Stimulated activated CD8-positive, alpha-beta memory T cell treated with anti-CD3 and anti-CD28 coated beads, Interleukin-15, amount 100 ng/mL, for 24 hours (primary cell): ENCODE measurements at regions not wholly inside any gene's neighbourhood (a gene's known extent, or its start where the extent isn't known, plus 50 kb on each side); places are given as distances from the start of the nearest gene placed in this dataset.
A peak's percentile ranks its signal among the peaks of the same experiment; 100 is the strongest.
"Not testable (repeated sequence)": the region's sequence is repeated elsewhere in the genome, so short reads cannot be mapped to it uniquely, and the experiment has no call there.

Experiments used
- DNase-seq: peaks from one replicate; pipeline ENCODE4 v3.0.0-alpha.2; 2020; ENCODE audit warnings: low read depth

DNA sequence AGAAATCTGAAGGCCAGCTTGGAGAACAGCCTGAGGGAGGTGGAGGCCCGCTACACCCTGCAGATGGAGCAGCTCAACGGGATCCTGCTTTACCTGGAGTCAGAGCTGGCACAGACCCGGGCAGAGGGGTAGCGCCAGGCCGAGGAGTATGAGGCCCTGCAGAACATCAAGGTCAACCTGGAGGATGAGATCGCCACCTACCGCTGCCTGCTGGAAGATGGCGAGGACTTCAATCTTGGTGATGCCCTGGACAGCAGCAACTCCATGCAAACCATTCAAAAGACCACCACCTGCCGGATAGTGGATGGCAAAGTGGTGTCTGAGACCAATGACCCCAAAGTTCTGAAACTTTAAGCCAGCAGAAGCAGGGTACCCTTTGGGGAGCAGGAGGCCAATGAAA is 318.4 kb downstream of the ZFHX3 start:
- not testable (repeated sequence) for DNase-seq

DNA sequence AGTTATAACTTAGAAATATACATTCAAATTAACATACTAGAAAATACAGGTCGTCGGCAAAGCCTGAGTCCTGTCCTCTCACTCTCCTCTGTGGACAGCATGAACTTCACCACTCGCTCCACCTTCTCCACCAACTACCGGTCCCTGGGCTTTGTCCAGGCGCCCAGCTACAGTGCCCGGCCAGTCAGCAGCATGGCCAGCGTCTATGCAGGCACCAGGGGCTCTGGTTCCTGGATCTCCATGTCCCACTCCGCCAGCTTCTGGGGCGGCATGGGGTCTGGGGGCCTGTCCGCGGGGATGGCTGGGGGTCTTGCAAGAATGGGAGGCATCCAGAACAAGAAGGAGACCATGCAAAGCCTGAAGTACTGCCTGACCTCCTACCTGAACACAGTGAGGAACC is 319.4 kb downstream of the ZFHX3 start:
- DNase-seq: no peak

DNA sequence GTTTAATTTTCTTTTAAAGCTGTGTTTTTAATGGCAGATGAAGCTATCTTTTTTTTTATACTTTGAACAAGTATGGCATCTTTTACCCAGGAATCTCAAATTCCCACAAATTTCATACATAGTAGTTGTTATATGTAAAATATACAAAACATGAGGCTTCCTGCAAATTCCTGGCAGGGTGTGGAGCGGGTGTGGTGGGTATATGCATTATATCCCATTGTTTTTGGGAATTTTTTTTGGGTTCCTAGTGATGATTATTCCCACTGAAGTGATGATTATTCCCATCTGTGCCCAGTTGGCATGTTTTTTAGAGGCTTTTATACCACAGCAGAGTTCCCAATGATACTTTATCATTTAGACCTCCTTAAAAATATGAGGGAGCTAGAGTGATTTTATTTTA is 320.4 kb downstream of the ZFHX3 start:
- no peak for DNase-seq

DNA sequence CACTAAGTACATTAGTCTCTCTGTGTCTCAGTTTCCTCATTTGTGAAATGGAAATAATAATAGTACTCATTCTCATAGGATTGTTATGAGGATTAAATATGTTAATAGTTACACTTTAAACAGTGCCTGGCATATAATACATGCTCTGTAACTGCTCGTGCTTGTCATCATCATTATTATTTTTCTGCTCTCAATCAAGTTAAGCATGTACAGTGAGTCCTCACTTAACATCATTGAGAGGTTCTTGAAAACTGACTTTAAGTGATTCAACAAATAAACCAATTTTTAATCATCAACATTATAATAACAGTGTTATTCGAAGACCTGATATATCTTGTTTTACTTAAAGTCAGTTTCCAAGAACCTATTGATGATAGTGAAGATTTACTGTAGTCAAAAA is 322.3 kb downstream of the ZFHX3 start:
- no peak for DNase-seq

DNA sequence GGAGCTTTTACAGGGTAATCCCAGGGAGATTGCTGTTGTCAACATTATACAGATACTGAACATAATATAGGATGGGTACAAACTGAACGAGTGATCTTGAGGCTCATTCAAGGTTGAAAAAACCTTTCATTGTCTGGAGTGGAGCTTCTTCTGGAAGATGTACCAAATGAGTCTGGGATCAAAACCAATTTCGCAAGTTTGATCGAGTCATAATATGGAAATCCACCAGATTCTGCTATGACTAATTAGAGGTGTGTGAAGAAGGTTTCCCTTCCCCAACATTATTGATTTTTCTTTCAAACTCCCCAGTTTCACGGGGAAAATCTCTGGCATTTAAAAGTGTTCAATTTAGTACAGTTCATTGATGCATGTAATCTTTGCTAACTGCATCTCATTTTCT is 324.1 kb downstream of the ZFHX3 start:
- DNase-seq: no peak

DNA sequence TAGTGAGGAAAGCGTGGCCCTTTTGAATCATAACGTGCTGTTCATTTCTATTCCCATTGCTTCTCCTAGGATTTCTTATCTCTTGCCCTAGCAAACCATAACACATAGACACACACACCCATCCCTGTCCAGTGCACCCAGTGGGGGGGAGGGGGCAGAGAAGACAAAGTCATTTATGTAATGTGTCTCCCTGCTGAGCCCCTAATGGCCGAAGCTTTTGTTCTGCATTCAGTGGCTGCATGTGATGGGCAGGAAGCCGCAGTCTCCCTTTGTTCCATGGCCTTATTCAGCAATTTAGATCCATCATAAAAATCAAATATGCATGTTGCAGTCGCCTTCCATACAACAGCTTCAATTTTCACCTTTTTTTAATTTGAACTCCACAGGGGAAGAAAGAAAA is 325.4 kb downstream of the ZFHX3 start:
- DNase-seq: no peak

DNA sequence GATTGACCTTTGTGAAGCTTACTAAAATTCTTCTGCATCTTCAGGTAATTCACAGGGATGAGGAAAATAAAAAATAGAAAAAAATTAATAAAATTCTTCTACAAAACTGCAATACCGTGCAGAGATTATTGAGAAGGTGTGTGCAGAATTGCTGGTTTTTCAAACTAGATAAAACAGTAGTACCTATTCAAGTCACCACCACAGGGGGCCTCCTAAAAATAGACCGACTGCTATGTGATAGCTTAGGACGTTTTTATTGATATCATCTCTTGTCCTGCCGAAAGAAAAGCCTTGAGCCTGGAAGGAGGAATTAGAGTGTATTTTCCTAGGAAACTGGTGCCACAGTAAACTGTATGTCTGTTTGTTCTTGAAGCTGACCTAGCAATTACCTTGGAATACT is 325.9 kb downstream of the ZFHX3 start:
- no peak for DNase-seq

DNA sequence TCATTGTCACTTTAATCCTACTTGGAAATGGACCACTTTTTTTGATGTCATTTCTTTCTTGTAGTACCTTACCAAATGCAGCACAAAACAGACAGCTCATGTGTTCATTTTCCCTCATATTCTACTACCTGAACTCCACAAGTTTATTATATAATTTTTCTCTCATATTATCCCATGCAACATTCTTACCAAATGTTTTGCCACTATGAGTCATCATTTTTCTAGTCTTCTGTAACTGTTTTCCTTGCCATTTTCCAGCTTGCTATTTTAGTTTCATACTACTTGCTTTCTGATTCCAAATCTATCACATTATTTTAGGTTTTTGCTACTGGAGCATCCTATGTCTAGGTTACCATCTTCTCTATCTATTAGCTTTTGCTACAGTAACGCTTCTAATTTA is 332.7 kb downstream of the ZFHX3 start:
- no peak for DNase-seq

DNA sequence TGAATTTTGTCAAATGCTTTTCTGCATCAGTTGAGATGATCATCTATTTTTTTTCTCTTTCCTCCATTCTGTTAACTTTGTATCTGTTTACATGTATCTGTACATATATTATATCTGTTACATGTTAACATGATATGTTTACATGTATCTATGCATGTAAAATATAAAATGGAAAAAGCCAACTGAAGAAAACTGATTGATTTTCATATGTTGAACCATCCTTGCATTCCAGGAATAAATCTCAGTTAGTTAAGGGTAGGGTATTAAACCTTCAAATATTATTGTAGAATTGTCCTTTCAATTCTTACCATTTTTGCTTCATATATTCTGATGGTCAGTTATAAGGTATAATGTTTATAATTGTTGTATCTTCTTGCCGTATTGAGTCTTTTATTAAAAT is 336.1 kb downstream of the ZFHX3 start:
- no peak for DNase-seq

DNA sequence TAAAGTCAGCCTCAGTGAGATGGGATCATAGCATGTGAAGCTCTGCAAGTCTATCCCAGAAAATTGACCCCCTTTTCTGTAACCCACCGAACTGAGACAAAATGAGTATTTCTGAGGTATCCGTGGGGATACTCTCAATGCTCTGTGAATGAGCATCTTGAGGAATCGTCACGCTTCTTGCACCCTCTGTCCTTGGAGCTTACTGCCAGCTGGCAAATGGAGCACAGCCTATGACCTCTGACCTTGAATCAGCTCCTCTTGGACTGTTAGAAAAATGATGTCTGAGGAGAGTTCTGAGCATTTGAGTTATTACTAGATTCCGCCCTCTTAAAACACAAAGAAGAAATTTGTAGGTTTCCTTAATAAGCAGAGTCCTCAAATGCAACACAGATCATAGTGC is 342.1 kb downstream of the ZFHX3 start:
- no peak for DNase-seq

DNA sequence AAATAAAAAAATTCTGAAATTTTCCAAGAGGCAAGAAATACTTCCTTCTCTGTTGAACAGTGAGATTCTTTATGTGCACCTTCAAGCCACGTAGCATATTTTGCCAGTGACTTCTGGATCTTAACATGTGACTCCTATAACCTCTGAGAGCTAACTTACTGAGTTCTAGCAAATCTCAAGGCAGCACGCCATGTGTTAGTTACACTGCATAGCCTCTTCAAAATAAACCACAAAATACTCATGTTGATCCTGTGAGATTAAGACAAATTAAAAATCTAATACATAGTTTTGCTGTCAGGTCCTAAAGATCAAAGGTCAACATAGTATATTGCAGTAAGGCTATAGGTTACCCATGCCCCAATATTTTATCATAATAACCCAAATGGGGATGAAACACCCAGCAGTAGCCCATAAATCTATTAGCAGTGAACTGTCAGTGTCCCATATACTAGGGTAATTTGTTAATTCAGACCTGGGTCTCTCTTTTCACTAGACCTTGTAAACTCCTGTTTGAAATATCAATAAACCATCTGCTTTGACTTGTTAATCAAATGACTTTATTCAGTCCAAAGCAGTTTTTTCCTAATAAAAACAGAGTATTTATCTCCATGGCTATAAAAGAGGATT is 343.1 kb downstream of the ZFHX3 start:
- no peak for DNase-seq

DNA sequence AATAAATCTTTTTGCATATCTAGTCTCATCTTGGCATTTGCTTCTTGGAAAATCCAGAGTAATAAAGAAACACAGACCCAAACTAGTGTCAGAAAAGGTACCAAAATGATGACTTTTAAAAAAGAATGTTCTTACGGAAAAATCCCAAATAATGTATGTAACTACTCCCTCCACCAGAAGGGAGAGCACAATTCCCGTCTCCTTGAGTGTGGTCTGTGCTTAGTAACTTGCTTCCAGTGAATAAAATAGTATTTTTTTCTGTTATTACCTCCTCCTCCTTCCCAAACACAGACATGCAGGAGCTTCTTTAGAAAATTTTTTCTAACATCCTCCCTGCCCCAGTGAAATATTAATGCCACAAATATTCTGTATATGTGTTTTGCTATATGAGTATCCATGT is 358.1 kb downstream of the ZFHX3 start:
- no peak for DNase-seq

DNA sequence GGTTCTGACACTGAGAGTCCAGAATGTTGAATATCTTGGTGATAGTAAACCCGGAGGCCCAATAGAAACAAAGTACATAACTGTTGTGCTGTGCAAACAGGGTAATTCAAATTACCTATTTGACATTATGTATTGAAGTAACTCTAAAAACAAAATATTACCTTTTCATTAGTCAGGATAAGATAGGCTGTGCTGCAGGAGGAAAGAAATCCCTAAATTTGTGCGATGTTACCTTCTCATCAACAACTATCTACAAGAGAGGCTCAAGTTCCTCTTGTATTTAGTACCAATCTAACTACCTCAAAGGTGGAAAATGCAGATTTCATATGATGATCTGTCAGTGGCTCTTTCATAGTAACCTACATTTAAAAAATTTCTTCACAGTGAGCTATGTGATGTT is 367.2 kb downstream of the ZFHX3 start:
- DNase-seq: no peak

DNA sequence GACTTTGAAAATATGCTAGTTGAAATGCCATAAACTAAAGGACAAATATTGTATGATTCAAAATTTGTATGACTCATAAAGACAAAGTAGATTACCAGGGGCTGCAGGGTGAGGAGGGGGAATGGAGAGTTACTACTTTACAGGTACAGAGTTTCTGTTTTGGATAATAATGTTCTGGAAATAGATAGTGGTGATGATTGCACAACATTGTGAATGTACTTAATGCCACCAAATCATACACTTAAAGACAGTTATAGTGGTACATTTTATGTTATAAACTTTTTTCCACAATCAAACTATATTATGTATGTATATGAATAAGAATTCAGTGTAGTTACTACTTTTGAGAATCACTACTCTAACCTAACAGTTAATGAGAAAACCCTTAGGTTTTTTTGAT is 368.1 kb downstream of the ZFHX3 start:
- DNase-seq: no peak

DNA sequence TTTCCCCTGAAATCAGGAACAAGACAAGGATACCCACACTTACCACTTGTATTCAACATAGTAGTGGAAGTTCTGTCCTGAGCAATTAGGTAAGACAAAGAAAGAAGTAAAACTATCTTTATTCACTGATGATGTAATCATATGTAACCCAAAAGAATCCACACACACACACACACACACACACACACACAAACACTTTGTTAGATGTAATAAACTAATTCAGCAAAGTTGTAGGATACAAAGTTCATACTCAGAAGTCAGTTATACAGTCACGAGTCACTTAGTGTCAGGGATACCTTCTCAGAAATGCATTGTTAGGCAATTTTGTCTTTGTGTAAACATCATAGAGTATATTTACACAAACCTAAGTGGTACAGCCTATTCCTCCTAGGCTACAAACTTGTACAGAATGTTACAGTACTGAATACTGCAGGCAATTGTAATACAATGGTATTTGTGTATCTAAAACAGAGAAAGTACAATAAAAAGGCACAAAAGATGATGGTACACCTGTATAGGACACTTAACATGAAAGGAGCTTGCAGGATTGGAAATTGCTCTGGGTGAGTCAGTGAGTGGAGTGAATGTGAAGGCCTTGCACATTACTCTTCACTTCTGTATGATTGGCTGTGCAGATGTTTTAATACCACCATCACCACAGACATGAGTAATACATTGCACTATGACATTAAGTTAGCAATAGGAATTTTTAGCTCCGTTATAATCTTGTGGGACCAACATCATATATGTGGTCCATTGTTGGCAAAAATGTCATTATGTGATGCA is 370.1 kb downstream of the ZFHX3 start:
- no peak for DNase-seq

DNA sequence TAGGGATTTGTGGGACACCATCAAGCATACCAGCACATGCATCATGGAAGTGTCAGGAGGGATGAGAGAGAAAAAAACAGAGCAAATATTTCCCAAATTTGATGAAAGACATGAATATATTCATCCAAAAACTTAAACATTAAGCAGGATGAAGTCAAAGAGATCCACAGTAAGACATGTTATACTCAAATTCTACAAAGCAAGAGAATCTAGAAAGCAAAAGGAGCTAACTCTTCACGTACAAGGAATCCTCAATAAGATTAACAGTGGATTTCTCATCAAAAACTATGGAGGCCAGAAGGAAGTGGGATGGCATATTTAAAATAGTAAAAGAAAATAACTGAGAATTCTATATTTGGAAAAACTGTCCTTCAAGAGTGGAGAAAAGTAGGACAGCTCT is 374.8 kb downstream of the ZFHX3 start:
- DNase-seq: no peak

DNA sequence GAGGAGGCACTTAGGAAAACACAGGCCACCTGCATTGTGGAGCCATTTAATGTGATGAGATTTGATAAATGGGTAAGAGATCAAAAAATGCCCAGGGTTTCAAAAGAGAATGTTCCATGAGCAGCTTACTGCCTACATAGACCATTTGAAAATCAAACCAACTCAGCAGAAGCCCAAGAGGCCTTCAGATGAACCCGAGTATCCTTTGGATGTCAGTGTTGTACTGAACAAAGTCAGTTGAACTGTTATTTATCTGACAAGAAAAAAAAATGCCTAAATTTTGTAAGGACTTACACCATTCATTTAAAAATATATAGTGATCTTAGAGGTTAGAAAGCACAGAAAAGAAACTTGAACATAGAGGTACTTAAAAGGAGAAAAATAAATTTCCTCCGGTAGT is 381.7 kb downstream of the ZFHX3 start:
- no peak for DNase-seq

DNA sequence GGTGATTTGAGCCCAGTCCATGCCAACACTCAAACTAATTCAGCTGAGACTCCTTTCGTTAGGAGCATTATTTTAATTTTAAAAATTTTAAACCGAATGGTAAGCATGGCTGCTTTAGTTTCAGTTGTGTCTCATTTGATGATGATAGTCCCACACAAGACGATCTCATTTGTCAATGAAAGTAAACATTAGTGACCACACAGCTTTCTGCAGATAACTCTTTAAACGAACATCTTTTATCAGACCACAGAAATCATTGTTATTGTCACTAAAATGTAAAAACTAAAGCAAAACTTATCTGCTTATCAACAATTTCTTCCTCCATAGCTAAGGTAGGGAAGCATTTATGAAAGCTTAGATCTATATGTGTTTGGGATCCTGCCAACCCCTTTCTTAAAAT is 382.2 kb downstream of the ZFHX3 start:
- no peak for DNase-seq

DNA sequence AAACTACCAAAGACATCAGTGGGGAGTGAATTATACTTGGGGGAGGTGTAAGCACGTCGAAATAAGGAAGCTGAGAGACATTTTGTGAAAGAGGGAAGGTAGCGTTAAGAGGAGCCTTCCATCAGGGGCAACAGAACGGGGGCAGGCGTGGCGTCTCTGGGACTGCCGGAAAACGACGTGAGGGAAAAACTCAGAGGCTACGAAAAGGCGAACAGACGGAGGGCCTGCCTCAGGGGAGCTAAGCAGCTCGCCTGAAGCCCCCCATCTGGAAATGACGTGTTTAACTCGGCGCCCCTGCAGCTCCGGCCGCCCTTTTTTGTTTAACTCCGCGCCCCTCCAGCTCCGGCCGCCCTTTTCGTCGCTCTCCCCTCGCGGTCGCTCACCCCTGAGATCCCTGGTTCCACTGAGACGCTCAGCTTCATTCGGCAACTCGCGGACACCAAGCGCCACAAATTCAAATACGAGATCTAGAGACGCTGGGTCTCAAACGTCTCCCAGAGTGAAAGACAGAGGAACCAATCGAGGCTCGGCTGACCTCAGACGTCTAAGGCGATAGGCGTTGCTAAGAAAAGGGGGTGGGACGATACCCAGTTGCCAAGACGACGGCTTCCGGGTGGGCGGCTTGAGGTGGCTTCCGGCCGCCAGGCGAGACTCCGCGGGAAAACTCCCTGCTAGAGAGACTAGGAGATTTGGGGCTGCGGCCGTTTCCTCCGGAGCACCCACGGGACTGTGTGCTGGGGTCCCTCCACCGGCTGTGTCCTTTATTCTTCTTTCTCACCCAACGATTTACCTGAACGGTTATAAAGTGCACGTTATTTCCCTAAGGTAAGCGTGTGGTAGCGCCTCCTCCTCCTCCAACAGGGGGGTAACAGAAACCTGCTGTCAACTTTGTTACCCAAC is 383.2 kb downstream of the ZFHX3 start:
- DNase-seq: peak; percentile 81

DNA sequence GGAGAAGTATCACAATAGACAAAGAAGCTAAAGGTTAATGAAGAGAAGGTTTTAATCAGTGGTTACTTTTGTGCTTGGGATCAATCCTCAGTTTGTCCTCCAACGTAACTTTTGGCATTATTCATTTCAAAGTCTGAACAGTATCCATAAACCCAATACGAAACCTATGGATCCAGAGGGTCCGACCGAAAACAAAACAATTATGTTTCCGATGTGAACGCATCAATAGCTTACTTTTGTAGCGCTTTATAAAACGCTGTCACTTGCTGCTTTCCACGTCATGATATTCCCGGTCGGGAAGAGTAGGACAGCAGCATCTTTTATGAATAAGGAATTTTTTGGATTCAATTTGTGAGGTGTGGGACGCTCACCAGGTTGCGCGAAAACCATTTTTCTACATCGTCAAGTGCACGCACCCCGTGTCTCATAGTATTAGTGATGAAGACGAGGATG is 383.8 kb downstream of the ZFHX3 start:
- DNase-seq: no peak

DNA sequence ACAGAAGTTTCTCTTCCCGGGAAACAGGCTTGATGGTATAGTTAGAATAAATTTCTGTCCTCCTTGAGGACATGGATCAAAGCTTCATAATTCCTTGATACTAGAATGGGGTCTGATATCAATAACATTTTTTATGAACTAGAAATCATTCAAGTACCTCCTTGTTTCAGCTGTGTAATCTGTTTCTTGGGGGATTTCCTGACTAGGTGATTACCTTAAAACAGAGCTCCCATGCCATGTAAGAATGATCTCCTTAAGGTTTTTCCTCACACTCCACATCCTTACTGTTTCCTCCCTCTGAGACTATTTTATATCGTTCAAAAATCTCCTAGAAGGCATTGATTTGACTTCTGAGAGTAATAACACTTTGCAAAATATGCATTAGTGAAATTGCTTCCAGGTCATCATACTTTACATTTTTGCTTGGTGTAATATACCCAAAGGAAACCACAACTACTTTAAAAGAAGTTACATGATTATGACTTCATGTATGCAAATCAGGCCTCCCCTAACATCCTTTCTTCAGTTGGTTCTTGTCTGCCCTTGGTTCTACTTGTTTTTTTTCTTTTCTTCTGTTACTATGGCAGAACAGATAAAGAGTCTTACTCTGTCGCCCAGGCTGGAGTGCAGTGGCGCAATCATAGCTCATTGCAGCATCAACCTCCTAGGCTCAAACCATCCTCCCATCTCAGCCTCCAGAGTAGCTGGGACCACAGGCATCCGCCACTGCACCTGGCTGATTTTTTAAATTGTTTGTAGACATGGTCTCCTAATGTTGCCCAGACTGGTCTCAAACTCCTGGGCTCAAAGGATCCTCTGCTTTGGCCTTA is 388.8 kb downstream of the ZFHX3 start:
- no peak for DNase-seq

DNA sequence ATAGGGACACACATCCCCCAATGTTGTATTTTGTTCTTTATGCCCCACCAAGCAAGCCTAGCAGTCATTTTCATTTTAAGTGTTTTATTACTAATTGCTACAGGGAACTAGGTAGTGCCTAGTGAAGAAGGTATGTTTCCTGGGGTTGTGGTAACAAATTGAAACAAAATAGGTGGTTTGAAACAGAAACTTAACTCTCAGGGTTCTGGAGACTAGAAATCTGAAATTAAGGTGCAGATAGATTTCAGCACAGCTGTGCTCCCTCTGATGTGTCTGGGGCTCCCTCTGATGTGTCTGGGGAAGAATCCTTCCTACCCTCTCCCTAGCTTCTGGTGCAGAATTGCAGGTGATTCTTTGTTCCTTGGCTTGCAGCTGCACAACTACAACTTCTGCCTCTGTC is 390.1 kb downstream of the ZFHX3 start:
- DNase-seq: no peak
